Ammon's horn (tissue), 1 donor: ENCODE measurements at regions not wholly inside any gene's neighbourhood (a gene's known extent, or its start where the extent isn't known, plus 50 kb on each side); places are given as distances from the start of the nearest gene placed in this dataset.
A peak's percentile ranks its signal among the peaks of the same experiment; 100 is the strongest.

Experiments
- DNase-seq: peaks from one replicate; pipeline ENCODE4 v3.0.0-alpha.2; 2016; ENCODE audit warnings: low spot score

- no peak for DNase-seq
Measured at GRCh38 chr15:81595752-81596151, 221.7 kb upstream of the TMC3 start.

- DNase-seq = no peak
Measured at GRCh38 chr15:81589671-81590070, 215.7 kb upstream of the TMC3 start.

GRCh38 chr15:81575436-81576123, 201.6 kb upstream of the TMC3 start:
- DNase-seq = peak; percentile 49

GRCh38 chr15:81573098-81573746, 199.2 kb upstream of the TMC3 start:
- no peak for DNase-seq

GRCh38 chr15:81572190-81572589, 198.2 kb upstream of the TMC3 start:
- no peak for DNase-seq

GRCh38 chr15:81569286-81570080, 195.5 kb upstream of the TMC3 start:
- DNase-seq = no peak

- DNase-seq = no peak
Measured at GRCh38 chr15:81567924-81568323, 193.9 kb upstream of the TMC3 start.

- DNase-seq = no peak
Measured at GRCh38 chr15:81562986-81563385, 189.0 kb upstream of the TMC3 start.

- DNase-seq = no peak
Measured at GRCh38 chr15:81560405-81560804, 186.4 kb upstream of the TMC3 start.

GRCh38 chr15:81558056-81558455, 184.0 kb upstream of the TMC3 start:
- DNase-seq = no peak

GRCh38 chr15:81555346-81555745, 181.3 kb upstream of the TMC3 start:
- no peak for DNase-seq

GRCh38 chr15:81548365-81549130, 174.5 kb upstream of the TMC3 start:
- peak; percentile 4 for DNase-seq

GRCh38 chr15:81547521-81548132, 173.6 kb upstream of the TMC3 start:
- no peak for DNase-seq

- DNase-seq = no peak
Measured at GRCh38 chr15:81544385-81544784, 170.4 kb upstream of the TMC3 start.

- no peak for DNase-seq
Measured at GRCh38 chr15:81540909-81541308, 166.9 kb upstream of the TMC3 start.

- no peak for DNase-seq
Measured at GRCh38 chr15:81536356-81536755, 162.3 kb upstream of the TMC3 start.

GRCh38 chr15:81534124-81534523, 160.1 kb upstream of the TMC3 start:
- DNase-seq = no peak

- no peak for DNase-seq
Measured at GRCh38 chr15:81532001-81532400, 158.0 kb upstream of the TMC3 start.

GRCh38 chr15:81531109-81531592, 157.1 kb upstream of the TMC3 start:
- no peak for DNase-seq

- no peak for DNase-seq
Measured at GRCh38 chr15:81530271-81530691, 156.3 kb upstream of the TMC3 start.

GRCh38 chr15:81529481-81529880, 155.5 kb upstream of the TMC3 start:
- DNase-seq = no peak

GRCh38 chr15:81526029-81526428, 152.0 kb upstream of the TMC3 start:
- no peak for DNase-seq
